ENCODE measurements at regions not wholly inside any gene's neighbourhood (a gene's known extent, or its start where the extent isn't known, plus 50 kb on each side); places are given as distances from the start of the nearest gene placed in this dataset.

- Histone ChIP-seq H3K4me1 (ENCODE audit: control insufficient read depth in 1 of 2, extremely low read depth in 1 of 2, insufficient read depth in 2 of 2, low read length in 2 of 2) (no peaks in the 10 kb centered on the region), H3K27ac (ENCODE audit: low read length) (no peak overlapping the region), H3K27me3 (replicated peaks in 1 of 2; ENCODE audit: control insufficient read depth in 2 of 2, extremely low read depth in 1 of 2, insufficient read depth in 2 of 2, low read length in 1 of 2) (peaks cover 0 to 32% of the 10 kb centered on the region in 2 experiments), H3K36me3 (ENCODE audit: control insufficient read depth in 2 of 2, extremely low read depth in 1 of 2, insufficient read depth in 1 of 2, low read length in 1 of 2) (no peaks in the 10 kb centered on the region), H3K9me3 (no peaks in the 10 kb centered on the region), H3K4me3 (ENCODE audit: control insufficient read depth in 1 of 2, extremely low read depth in 1 of 2, low read length in 1 of 2) (no peak overlapping the region)
- Mint-ChIP-seq H3K4me1 (no peaks in the 10 kb centered on the region), H3K4me3 (no peak overlapping the region), H3K36me3 (no peaks in the 10 kb centered on the region), H3K27ac (no peak overlapping the region), H3K27me3 (peaks cover 0 to 2% of the 10 kb centered on the region in 2 donors), H3K9me3 (no peaks in the 10 kb centered on the region)
- WGBS (ENCODE audit: insufficient coverage), result 82% methylated on average over 14 of the region's 14 CpGs
- ChIA-PET POLR2A (no interaction called here), CTCF (interaction anchor here in 1 of 2 donors (0.5 to 0.6 kb wide), 2 partner anchors 19 to 146 kb away, joined by 4 to 8 read pairs; no protein-coding TSS in a partner anchor)
- DNase-seq (peak in 3 of 35 experiments; percentile 3 to 13 (median 7)), ATAC-seq (replicated peaks in 1 of 4) (no peak)
Observed at GRCh38 chr2:239466755-239467271, 66.0 kb upstream of the HDAC4 start.

DNA sequence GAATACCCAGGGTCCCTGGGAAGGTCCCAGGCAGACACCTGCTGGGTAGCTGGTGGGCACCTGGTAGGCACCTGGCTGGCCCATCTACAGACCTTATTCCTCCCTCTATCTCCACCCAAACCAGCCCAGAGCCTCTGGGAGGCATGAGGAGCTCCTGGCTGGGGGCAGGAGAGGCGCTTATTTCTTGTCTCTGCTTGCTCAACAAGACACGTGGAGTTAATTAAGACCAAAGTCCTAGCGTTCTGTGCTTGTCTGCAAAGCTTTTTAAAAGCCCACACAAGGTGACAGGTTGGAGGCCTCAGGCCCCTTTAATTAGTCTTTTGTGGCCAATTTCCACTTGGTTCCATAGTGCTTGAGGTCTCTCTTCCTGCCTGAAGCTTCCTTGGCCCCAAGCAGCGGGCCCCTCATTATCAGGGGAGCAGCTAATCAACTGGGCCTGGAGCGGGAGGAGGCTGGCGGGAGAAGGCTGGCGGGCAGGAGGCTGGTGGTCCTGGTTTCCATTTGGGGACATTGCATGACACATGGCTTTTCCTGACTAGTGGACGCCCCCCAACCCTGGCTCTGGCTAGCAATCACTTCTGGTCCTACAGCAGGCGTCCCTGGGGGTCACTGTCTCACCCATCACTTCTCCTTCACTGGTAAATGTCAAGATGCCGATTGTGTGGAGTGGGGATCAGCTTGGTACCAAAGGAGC, 65.4 kb upstream of the HDAC4 start:
- no peak overlapping the region for H3K27ac ChIP-seq (ENCODE audit: low read length)
- ChIA-PET CTCF (interaction anchor here in 1 of 2 donors (0.6 kb wide), 1 partner anchor 20 kb away, joined by 4 read pairs; no protein-coding TSS in a partner anchor), POLR2A (interaction anchor here in 1 of 2 donors (0.5 kb wide), 1 partner anchor 110 kb away, joined by 3 read pairs; no protein-coding TSS in a partner anchor)
- no peak for ATAC-seq (replicated peaks in 1 of 4)
- Mint-ChIP-seq H3K4me1 (no peaks in the 10 kb centered on the region), H3K27ac (no peak overlapping the region), H3K36me3 (no peaks in the 10 kb centered on the region), H3K27me3 (peaks cover 0 to 2% of the 10 kb centered on the region in 2 donors), H3K9me3 (no peaks in the 10 kb centered on the region), H3K4me3 (no peak overlapping the region)
- 94% methylated on average over 7 of the region's 10 CpGs for WGBS (ENCODE audit: insufficient coverage)
- H3K27me3 ChIP-seq (replicated peaks in 1 of 2; ENCODE audit: control insufficient read depth in 2 of 2, extremely low read depth in 1 of 2, insufficient read depth in 2 of 2, low read length in 1 of 2), result peaks cover 0 to 35% of the 10 kb centered on the region in 2 experiments
- no peaks in the 10 kb centered on the region for H3K36me3 ChIP-seq (ENCODE audit: control insufficient read depth in 2 of 2, extremely low read depth in 1 of 2, insufficient read depth in 1 of 2, low read length in 1 of 2)
- no peak overlapping the region for H3K4me3 ChIP-seq (ENCODE audit: control insufficient read depth in 1 of 2, extremely low read depth in 1 of 2, low read length in 1 of 2)
- no peaks in the 10 kb centered on the region for H3K4me1 ChIP-seq (ENCODE audit: control insufficient read depth in 1 of 2, extremely low read depth in 1 of 2, insufficient read depth in 2 of 2, low read length in 2 of 2)
- no peaks in the 10 kb centered on the region for H3K9me3 ChIP-seq
- DNase-seq, result peak in 3 of 35 experiments; percentile 2 to 7 (median 4)

DNA sequence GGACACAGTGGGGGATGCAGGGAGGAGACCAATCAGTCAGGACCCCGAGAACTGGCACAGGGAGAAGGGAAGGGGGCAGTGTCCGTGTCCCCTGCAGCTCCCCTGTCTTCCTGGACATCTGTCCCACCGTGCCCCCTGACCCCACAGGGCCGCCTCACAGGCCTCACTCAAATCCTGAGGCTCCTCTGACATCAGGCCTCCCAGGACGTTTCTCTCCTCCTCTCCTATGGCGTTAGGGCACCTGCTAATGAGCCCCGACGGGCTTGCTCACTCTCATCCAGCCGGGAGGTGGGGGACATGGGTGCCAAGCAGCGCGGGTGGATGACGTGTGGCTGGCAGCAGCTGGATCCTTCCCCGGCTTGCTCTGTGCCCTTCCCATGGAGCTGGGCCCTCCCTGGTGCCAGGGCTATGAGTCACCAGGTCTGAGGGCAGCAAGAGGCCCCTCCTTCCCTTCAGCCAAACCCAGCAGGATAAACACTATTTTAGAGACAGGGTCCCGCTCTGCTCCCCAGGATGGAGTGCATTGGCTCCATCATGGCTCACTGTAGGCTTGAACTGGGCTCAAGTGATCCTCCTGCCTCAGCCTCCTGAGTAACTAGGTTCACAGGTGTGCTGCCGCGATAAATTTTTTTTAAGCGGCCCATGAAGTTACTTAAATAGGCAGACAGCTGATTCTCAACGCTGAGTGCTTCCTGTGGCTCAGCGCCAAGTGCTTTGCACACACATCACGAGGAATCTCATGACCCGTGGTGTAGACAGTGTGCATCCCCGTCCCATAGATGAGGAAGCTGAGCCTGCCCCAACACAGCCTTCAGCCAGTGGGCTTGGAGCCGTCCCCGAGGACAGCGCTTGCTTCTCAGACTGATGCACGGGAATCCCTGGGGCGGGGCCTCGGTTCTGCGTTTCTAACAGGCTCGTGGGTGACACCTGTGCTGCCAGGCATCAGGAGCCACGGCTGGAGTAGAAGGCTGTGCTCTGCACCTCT, 64.5 kb upstream of the HDAC4 start:
- no peak for ATAC-seq (replicated peaks in 1 of 4)
- DNase-seq, result peak in 5 of 35 experiments; percentile 8 to 24 (median 17)
- H3K27ac ChIP-seq (ENCODE audit: low read length), result no peak overlapping the region
- no peaks in the 10 kb centered on the region for H3K4me1 ChIP-seq (ENCODE audit: control insufficient read depth in 1 of 2, extremely low read depth in 1 of 2, insufficient read depth in 2 of 2, low read length in 2 of 2)
- H3K4me3 ChIP-seq (ENCODE audit: control insufficient read depth in 1 of 2, extremely low read depth in 1 of 2, low read length in 1 of 2), result no peak overlapping the region
- Mint-ChIP-seq H3K36me3 (no peaks in the 10 kb centered on the region), H3K27ac (no peak overlapping the region), H3K27me3 (peaks cover 0 to 2% of the 10 kb centered on the region in 2 donors), H3K9me3 (no peaks in the 10 kb centered on the region), H3K4me3 (no peak overlapping the region), H3K4me1 (no peaks in the 10 kb centered on the region)
- 75% methylated on average over 26 of the region's 31 CpGs for WGBS (ENCODE audit: insufficient coverage)
- H3K27me3 ChIP-seq (replicated peaks in 1 of 2; ENCODE audit: control insufficient read depth in 2 of 2, extremely low read depth in 1 of 2, insufficient read depth in 2 of 2, low read length in 1 of 2), result peaks cover 0 to 37% of the 10 kb centered on the region in 2 experiments
- POLR2A ChIA-PET, result no interaction called here
- no peaks in the 10 kb centered on the region for H3K36me3 ChIP-seq (ENCODE audit: control insufficient read depth in 2 of 2, extremely low read depth in 1 of 2, insufficient read depth in 1 of 2, low read length in 1 of 2)
- no peaks in the 10 kb centered on the region for H3K9me3 ChIP-seq
- CTCF ChIA-PET, result no interaction called here

- no peaks in the 10 kb centered on the region for H3K9me3 Mint-ChIP-seq
- POLR2A ChIA-PET, result no interaction called here
- no peak overlapping the region for H3K4me3 ChIP-seq (ENCODE audit: control insufficient read depth in 1 of 2, extremely low read depth in 1 of 2, low read length in 1 of 2)
- H3K36me3 Mint-ChIP-seq, result no peaks in the 10 kb centered on the region
- peaks cover 0 to 37% of the 10 kb centered on the region in 2 experiments for H3K27me3 ChIP-seq (replicated peaks in 1 of 2; ENCODE audit: control insufficient read depth in 2 of 2, extremely low read depth in 1 of 2, insufficient read depth in 2 of 2, low read length in 1 of 2)
- peaks cover 0 to 5% of the 10 kb centered on the region in 2 donors for H3K27me3 Mint-ChIP-seq
- no peak for ATAC-seq (replicated peaks in 1 of 4)
- H3K27ac Mint-ChIP-seq, result no peak overlapping the region
- peaks cover 2% of the 10 kb centered on the region for H3K9me3 ChIP-seq
- no peaks in the 10 kb centered on the region for H3K4me1 Mint-ChIP-seq
- 82% methylated on average over 18 of the region's 21 CpGs for WGBS (ENCODE audit: insufficient coverage)
- H3K4me1 ChIP-seq (ENCODE audit: control insufficient read depth in 1 of 2, extremely low read depth in 1 of 2, insufficient read depth in 2 of 2, low read length in 2 of 2), result no peaks in the 10 kb centered on the region
- no peak overlapping the region for H3K4me3 Mint-ChIP-seq
- CTCF ChIA-PET, result interaction anchor here in 1 of 2 donors (0.6 kb wide), 1 partner anchor 13 kb away, joined by 3 read pairs; no protein-coding TSS in a partner anchor
- peak in 3 of 35 experiments; percentile 3 to 23 (median 4) for DNase-seq
- no peaks in the 10 kb centered on the region for H3K36me3 ChIP-seq (ENCODE audit: control insufficient read depth in 2 of 2, extremely low read depth in 1 of 2, insufficient read depth in 1 of 2, low read length in 1 of 2)
- H3K27ac ChIP-seq (ENCODE audit: low read length), result no peak overlapping the region
Observed at GRCh38 chr2:239464166-239465016, 63.6 kb upstream of the HDAC4 start.

- WGBS (ENCODE audit: insufficient coverage), result 90% methylated on average over 14 of the region's 16 CpGs
- Histone ChIP-seq H3K36me3 (ENCODE audit: control insufficient read depth in 2 of 2, extremely low read depth in 1 of 2, insufficient read depth in 1 of 2, low read length in 1 of 2) (no peaks in the 10 kb centered on the region), H3K4me3 (ENCODE audit: control insufficient read depth in 1 of 2, extremely low read depth in 1 of 2, low read length in 1 of 2) (no peak overlapping the region), H3K27ac (ENCODE audit: low read length) (no peak overlapping the region), H3K27me3 (replicated peaks in 1 of 2; ENCODE audit: control insufficient read depth in 2 of 2, extremely low read depth in 1 of 2, insufficient read depth in 2 of 2, low read length in 1 of 2) (peaks cover 0 to 40% of the 10 kb centered on the region in 2 experiments), H3K9me3 (peaks cover 2% of the 10 kb centered on the region), H3K4me1 (ENCODE audit: control insufficient read depth in 1 of 2, extremely low read depth in 1 of 2, insufficient read depth in 2 of 2, low read length in 2 of 2) (no peaks in the 10 kb centered on the region)
- DNase-seq (peak in 2 of 35 experiments; percentile 2 to 10), ATAC-seq (replicated peaks in 1 of 4) (no peak)
- CTCF ChIA-PET, result no interaction called here
- Mint-ChIP-seq H3K4me3 (no peak overlapping the region), H3K27ac (peak overlapping the region in 1 of 2 donors; percentile 48), H3K27me3 (peaks cover 0 to 5% of the 10 kb centered on the region in 2 donors), H3K9me3 (no peaks in the 10 kb centered on the region), H3K36me3 (no peaks in the 10 kb centered on the region), H3K4me1 (no peaks in the 10 kb centered on the region)
- POLR2A ChIA-PET, result no interaction called here
Observed at GRCh38 chr2:239463541-239464165, 62.8 kb upstream of the HDAC4 start.
